ENCODE measurements at regions not wholly inside any gene's neighbourhood (a gene's known extent, or its start where the extent isn't known, plus 50 kb on each side); places are given as distances from the start of the nearest gene placed in this dataset.
"Not testable (repeated sequence)": the region's sequence is repeated elsewhere in the genome, so short reads cannot be mapped to it uniquely, and the experiment has no call there.

GRCh38 chr2:56590611-56591010, 406.8 kb downstream of the CCDC85A start:
- intact Hi-C loops (cut with DNase I, micrococcal nuclease) = no loop called here
- H3K36me3 ChIP-seq (ENCODE audit: low read depth) = no peaks in the 10 kb centered on the region
- ATAC-seq (no peak), DNase-seq (no peak)
- TF ChIP-seq, protein P1, sequence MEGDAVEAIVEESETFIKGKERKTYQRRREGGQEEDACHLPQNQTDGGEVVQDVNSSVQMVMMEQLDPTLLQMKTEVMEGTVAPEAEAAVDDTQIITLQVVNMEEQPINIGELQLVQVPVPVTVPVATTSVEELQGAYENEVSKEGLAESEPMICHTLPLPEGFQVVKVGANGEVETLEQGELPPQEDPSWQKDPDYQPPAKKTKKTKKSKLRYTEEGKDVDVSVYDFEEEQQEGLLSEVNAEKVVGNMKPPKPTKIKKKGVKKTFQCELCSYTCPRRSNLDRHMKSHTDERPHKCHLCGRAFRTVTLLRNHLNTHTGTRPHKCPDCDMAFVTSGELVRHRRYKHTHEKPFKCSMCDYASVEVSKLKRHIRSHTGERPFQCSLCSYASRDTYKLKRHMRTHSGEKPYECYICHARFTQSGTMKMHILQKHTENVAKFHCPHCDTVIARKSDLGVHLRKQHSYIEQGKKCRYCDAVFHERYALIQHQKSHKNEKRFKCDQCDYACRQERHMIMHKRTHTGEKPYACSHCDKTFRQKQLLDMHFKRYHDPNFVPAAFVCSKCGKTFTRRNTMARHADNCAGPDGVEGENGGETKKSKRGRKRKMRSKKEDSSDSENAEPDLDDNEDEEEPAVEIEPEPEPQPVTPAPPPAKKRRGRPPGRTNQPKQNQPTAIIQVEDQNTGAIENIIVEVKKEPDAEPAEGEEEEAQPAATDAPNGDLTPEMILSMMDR (IDR thresholded peaks at IDR 0.05) = no peak
- H3K4me1 ChIP-seq (ENCODE audit: low read depth) = no peaks in the 10 kb centered on the region
- no peak overlapping the region for H3K4me3 ChIP-seq
- H3K9me3 ChIP-seq = no peaks in the 10 kb centered on the region

- ATAC-seq; H3K9me3 ChIP-seq; intact Hi-C loops (cut with DNase I, micrococcal nuclease); H3K4me1 ChIP-seq (ENCODE audit: low read depth); H3K4me3 ChIP-seq; DNase-seq; H3K36me3 ChIP-seq (ENCODE audit: low read depth): not testable (repeated sequence)
Observed at GRCh38 chr2:56606086-56606485, 422.3 kb downstream of the CCDC85A start.

- DNase-seq = no peak
- TF ChIP-seq, protein P1 (IDR thresholded peaks at IDR 0.05) = no peak
- no peaks in the 10 kb centered on the region for H3K36me3 ChIP-seq (ENCODE audit: low read depth)
- no peak for ATAC-seq
- no peaks in the 10 kb centered on the region for H3K4me1 ChIP-seq (ENCODE audit: low read depth)
- H3K4me3 ChIP-seq = no peak overlapping the region
- intact Hi-C loops (cut with DNase I, micrococcal nuclease) = no loop called here
- H3K9me3 ChIP-seq = no peaks in the 10 kb centered on the region
Observed at GRCh38 chr2:56613254-56613653, 429.5 kb downstream of the CCDC85A start.

GRCh38 chr2:56613920-56614319, 430.1 kb downstream of the CCDC85A start:
- DNase-seq = no peak
- H3K4me3 ChIP-seq = no peak overlapping the region
- no peaks in the 10 kb centered on the region for H3K36me3 ChIP-seq (ENCODE audit: low read depth)
- TF ChIP-seq, protein P1 (IDR thresholded peaks at IDR 0.05) = no peak
- no peak for ATAC-seq
- H3K9me3 ChIP-seq = no peaks in the 10 kb centered on the region
- intact Hi-C loops (cut with DNase I, micrococcal nuclease) = no loop called here
- H3K4me1 ChIP-seq (ENCODE audit: low read depth) = no peaks in the 10 kb centered on the region

- H3K9me3 ChIP-seq = no peaks in the 10 kb centered on the region
- TF ChIP-seq, protein P1 (IDR thresholded peaks at IDR 0.05) = no peak
- no peak for DNase-seq
- no peaks in the 10 kb centered on the region for H3K4me1 ChIP-seq (ENCODE audit: low read depth)
- intact Hi-C loops (cut with DNase I, micrococcal nuclease) = no loop called here
- H3K36me3 ChIP-seq (ENCODE audit: low read depth) = no peaks in the 10 kb centered on the region
- no peak overlapping the region for H3K4me3 ChIP-seq
- no peak for ATAC-seq
Observed at GRCh38 chr2:56615760-56616159, 432.0 kb downstream of the CCDC85A start.

- no peak overlapping the region for H3K4me3 ChIP-seq
- TF ChIP-seq, protein P1 (IDR thresholded peaks at IDR 0.05) = no peak
- DNase-seq = no peak
- no peak for ATAC-seq
- intact Hi-C loops (cut with DNase I, micrococcal nuclease) = no loop called here
- H3K4me1 ChIP-seq (ENCODE audit: low read depth) = no peaks in the 10 kb centered on the region
- H3K36me3 ChIP-seq (ENCODE audit: low read depth) = no peaks in the 10 kb centered on the region
- no peaks in the 10 kb centered on the region for H3K9me3 ChIP-seq
Observed at GRCh38 chr2:56624181-56624580, 440.4 kb downstream of the CCDC85A start.
